Activated CD4-positive, alpha-beta T cell treated with anti-CD3 and anti-CD28 coated beads, Interleukin-2, amount 50 U/mL, for 4 hours (primary cell): ENCODE measurements at regions not wholly inside any gene's neighbourhood (a gene's known extent, or its start where the extent isn't known, plus 50 kb on each side); places are given as distances from the start of the nearest gene placed in this dataset.

Experiments used
- DNase-seq, 2 experiments: peaks; one replicate each; pipeline ENCODE4 v3.0.0-alpha.2; 2020

GRCh38 chr2:59900728-59901452, 652.6 kb downstream of the BCL11A start:
- DNase-seq, result no peak

DNA sequence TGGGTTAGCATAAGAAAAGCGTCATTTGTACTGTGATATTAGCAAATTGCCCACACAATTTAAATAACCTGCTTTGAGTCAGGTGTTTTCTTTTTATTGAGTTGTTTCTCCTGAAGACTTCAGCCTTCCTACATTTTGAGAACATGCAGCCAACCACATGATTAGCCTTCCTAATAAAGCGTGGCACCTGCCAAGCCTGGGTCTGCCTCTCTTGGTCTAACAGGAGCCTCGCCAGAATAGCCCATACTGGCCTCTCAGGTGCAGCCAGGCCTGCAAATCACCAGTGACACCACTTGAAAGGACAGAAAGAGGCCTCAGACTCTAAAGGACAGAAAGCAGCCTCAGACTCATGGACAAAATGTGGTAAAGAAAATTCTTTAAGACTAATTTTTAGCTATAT, 653.8 kb downstream of the BCL11A start:
- DNase-seq, result no peak

GRCh38 chr2:59896499-59897245, 656.8 kb downstream of the BCL11A start:
- DNase-seq, result no peak

DNA sequence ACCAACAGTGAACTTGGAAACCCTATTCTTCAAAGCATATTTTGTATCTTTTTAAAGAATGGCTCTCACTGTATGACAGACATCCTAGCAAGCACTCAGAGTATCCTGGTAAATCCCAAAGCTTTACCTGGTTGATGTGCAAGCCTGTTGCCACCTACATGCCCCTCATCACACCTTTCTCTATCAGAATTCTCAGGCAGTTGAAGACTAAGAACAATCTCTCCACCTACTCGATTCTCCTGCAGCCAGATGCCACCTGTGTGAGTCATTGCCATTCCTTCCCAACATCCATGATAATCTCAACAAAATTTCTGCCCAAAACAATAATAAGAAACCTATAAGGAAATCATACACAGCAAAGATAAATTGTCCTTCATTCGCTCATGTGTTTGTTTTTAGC, 659.8 kb downstream of the BCL11A start:
- no peak for DNase-seq

DNA sequence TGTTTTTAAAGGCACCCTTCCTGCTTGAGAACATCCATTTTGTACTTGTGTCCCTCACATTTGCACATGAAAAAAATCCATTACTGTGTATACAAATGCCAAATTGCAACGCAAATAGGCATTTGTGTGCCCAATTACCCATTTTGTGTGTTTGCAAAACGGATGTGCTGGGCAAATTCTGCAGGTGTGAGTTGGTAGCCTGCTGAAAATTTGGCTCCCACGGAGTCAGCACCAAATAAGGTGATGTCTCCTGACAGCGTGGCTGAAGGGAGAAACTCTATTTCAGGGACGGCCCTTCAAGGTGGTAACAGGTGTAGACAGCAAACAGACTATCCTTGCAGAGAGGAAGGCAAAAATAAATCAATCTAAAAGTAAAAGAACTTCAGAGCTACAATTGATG, 661.1 kb downstream of the BCL11A start:
- DNase-seq, result no peak

GRCh38 chr2:59889305-59889704, 664.1 kb downstream of the BCL11A start:
- DNase-seq, result no peak

GRCh38 chr2:59888706-59889105, 664.7 kb downstream of the BCL11A start:
- no peak for DNase-seq

DNA sequence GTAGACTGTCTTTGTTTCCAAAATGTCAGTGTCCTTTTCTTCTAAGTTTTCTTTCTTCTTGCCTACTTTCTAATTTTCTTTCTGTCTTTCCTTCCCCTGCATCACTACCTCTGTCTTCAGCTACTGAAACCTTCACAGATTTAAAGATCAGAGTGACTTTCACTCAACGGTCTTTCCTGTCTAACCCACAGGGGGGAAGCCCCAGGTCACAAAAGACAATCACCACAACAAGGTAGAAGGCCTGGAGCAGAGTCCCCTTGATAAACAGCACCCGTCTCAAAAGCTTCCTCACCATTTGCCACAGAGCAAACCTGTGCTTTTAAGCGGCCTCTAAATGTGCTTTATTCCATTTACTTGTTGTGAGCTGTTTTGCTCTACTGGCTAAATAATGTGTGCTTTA, 665.4 kb downstream of the BCL11A start:
- peak; percentile 6 to 7 for DNase-seq

DNA sequence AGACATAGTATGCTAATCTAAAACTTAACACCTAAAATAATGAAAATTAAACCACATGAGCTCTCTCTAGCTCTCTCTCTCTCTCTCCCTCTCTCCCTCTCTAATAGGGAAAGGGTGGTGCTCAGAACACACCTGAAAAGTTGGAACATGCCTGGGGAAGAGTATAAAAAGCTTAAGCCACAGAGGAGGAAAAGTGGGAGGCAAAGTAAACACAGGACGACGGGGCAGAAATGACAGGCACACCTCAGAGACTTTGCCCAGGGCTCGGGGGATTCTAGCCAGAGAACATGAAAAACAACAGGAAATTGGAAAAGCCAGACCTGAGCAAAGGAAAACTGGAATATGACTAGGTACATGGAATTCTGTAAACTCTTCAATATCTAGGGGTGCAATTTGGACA, 666.1 kb downstream of the BCL11A start:
- no peak for DNase-seq

- DNase-seq, result no peak
Observed at GRCh38 chr2:59886759-59887158, 666.7 kb downstream of the BCL11A start.

- no peak for DNase-seq
Observed at GRCh38 chr2:59885541-59885940, 667.9 kb downstream of the BCL11A start.

- DNase-seq, result no peak
Observed at GRCh38 chr2:59884166-59884565, 669.3 kb downstream of the BCL11A start.

- no peak for DNase-seq
Observed at GRCh38 chr2:59882822-59883221, 670.6 kb downstream of the BCL11A start.

DNA sequence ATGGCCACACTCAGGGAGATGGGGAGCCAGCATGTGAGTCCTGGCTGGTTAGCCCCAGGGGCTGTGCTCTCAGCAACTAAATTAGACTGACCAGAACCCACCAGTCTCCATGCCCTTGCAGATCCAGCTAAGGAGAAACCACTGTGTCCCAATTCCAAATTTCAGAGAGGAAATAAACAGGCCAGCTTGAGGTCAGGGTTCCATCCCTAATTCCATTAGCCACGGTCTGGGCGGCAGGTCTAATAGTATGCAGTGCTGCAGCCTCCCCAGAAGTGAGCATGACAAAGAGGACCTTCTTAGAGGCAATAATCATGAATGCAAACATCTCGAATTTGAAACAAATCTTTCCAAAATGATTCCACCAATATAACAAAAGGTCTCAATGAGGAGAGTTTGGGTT, 671.2 kb downstream of the BCL11A start:
- no peak for DNase-seq

DNA sequence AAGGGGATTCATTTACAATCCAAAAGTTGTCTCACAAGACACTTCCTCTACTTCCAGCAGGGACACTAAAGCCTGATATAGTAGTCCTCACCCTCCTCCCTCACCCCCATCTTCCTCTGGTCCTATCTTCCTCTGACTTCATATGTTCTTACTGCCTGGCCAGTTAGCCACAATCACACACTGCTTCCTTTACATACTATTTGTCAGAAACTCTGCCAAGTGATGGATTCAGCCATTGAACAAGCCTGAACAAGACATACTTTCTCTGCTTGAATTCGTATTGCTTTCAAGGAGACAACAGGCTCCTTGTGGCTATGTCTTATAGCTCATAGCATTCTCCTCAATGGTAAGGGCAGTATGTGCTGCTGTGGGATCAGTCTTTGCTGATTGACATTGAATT, 672.2 kb downstream of the BCL11A start:
- DNase-seq, result no peak

DNA sequence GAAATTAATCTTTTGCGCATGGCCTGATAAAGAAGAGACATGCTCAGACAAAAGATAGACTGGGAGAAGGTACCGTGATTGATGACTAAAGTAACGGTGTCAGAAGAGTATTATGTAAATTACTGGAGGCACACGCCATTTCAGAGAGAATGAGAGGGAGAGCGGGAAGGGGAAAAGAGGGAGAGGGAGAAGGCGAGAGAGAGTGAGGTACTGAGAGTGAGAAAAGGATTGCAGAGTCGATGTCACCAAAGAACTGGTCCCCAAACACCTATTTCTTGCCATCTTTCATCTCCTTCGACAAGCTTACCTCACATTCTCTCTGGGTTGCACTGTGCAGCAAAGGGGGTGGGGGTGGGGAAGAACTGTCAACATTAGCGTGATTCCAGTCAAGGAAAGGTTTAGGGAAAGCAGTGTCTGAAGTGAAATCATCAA, 673.7 kb downstream of the BCL11A start:
- DNase-seq, result no peak

DNA sequence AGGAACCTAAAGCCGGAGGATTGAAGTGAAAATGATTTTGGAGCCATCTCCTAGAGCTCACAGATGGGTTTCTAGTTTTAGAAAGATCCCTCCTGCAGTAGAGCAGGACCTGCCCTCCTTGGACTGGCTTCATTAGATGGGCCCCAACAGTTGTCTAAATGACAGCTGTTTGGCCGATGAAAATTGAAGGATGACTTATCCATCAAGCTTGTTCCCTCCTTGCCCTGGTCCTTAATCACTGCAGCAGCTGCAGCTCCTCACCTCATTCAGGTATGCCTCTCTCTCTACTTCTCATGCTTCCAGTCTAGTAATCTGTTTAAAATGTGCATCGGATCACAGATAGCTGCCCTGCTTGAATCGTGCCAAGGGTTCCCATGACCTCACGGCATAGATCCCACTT, 677.6 kb downstream of the BCL11A start:
- DNase-seq, result no peak

DNA sequence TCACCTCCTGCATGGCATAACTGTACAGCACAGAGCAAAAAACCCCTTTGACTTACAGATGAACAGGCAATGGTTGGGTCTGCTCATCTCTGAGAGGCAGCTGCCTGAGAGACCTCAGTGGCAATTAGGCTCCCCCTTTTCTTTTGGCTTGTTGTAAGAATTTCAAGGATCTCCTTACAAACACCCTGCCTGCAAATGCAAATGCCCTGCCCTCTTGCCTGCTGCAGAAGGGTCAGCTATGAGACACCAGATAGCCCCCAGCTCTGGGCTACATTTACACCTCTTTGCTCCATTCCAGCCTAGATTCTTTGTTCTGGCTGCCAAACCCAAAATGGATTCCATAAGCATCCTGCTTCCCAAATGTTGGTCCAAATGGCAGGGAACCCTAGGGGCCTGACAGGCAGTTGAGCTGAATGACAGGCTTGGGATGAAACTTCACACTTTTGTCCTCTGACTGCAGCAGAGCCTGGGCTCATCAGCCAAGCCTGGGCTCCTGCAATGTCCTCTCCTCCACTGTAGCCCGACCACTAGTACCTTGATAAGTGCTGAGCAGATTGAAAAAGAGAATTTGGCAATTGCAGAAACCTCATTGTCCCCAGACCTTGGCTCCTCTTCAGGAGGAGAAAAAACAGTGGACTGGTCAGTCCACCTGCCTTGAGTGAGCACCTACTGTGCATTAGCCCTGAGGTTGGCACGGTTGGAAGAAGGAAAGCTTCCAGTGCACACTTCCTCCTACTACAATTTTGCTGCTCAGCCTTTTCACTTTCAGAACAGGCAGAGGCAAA, 678.3 kb downstream of the BCL11A start:
- no peak for DNase-seq

DNA sequence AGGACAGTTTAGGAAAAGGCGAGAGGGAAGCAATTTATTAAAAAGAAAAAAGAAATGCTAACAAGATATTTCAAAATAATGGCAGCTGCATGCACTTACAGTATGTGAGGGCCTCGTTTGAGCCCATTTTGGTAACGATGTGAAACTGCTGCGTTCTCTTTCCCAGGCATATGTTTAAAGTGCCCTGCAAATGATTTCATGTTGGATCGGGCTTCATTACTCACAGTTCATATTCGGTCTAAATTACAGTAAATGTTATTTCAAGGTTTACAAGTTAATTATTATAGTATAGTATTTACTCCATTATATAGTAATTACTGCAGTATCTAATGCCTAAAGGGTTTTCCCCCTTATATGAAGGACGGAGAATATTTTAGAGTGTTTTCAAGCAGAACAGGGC, 679.1 kb downstream of the BCL11A start:
- DNase-seq, result no peak

DNA sequence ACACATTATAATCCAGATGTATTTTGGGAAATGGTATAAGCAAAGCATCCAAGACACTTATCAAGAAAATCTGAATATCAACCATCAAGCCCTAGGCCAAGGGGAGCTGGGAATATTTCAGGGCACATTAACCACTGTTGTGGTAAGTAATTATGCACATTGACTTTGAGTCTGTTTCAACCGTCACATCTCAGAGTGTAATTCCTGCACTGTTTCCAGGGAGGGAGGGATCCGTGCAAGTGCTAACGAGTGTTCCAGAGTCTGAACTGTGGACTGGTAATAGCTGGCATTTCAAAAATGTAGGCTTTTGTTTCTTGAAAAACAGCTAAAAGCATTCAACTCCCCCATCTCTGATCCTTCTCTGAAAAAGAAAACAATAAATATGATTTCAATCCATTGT, 681.6 kb downstream of the BCL11A start:
- no peak for DNase-seq

DNA sequence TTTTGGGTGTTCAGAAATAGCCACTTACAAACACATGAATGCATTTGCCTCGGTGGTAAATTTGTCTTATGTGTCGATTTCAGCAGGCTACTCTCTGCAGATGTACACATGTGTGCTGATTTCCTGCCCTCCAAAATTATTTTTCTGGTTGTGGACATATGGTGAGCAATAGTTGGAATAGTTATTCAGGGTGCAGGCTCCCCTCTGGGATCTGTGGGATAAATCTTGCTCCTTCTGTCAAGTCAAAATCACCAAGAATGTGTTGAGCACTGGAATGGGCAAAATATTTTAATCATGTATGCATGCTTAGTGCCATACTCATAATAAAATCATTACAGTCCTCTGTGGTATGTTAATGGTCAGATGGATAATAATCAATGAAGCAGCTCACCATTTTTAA, 684.5 kb downstream of the BCL11A start:
- DNase-seq, result no peak

DNA sequence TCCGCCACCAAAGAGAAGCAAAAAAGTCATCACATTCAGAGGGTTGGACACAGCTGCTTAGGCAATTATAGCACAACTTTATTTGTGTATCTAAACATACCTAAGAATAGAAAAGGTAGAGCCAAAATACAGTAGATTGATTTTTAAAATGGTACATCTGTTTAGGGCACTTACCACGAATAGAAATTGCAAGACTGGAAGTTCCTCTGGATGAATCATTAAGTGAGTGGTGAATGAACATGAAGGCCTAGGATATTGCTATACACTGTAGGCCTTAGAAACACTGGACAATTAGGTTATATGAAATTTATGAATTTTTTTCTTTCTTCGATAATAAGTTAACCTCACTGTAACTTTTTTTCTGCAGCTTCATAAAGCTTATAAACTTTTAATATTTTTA, 687.0 kb downstream of the BCL11A start:
- no peak for DNase-seq

- no peak for DNase-seq
Observed at GRCh38 chr2:59858540-59858939, 694.9 kb downstream of the BCL11A start.

DNA sequence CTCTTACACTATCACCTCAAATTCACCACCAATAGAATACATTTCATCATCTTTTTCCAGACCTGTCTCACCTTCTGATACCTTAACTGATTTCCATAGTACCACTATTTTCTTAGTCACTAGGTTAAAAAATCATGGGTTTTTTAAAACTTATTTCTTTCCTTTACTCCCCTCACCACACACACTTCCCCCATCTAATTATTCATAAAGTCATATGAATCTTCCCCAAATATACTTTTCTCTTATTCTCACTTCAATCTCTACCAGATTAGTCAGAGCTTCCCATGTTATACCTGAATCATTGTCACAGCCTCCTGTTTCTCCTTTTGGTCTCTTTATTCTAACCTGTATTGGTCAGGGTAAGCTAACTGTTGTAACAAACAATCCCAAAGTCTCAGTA, 696.3 kb downstream of the BCL11A start:
- DNase-seq, result no peak
